GM18511 (cell line): ENCODE measurements at regions not wholly inside any gene's neighbourhood (a gene's known extent, or its start where the extent isn't known, plus 50 kb on each side); places are given as distances from the start of the nearest gene placed in this dataset.

ENCODE experiments used
- ATAC-seq: cut with Tn5 transposase; IDR thresholded peaks from one replicate; pipeline ENCODE4 v1.9.1; 2021; ENCODE audit warnings: mild to moderate bottlenecking, moderate library complexity; ENCODE audit not compliant: unreplicated experiment

- ATAC-seq = no peak
Measured at GRCh38 chr2:241924069-241924908, 54.8 kb downstream of the RTP5 start.

DNA sequence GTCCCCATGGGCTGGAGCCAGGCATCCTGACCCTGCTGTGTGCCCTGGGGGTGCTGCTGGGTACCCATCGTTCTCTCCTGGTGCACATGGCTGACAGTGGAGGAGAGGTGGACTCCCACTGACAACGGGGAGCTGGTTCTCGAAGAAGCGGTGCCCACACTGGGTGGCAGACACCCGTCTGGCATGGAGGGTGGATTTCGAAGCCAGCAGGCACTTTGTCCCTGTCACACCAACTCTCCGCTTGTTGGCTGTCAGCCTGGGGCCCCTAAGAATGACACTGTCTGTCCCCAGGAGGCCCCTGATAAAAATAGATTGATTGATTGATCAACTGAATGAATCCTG is 55.4 kb downstream of the RTP5 start:
- ATAC-seq = no peak

GRCh38 chr2:241925277-241925676 is 55.7 kb downstream of the RTP5 start:
- no peak for ATAC-seq

GRCh38 chr2:241925821-241926441 is 56.4 kb downstream of the RTP5 start:
- no peak for ATAC-seq

GRCh38 chr2:241926541-241927311 is 57.2 kb downstream of the RTP5 start:
- no peak for ATAC-seq

DNA sequence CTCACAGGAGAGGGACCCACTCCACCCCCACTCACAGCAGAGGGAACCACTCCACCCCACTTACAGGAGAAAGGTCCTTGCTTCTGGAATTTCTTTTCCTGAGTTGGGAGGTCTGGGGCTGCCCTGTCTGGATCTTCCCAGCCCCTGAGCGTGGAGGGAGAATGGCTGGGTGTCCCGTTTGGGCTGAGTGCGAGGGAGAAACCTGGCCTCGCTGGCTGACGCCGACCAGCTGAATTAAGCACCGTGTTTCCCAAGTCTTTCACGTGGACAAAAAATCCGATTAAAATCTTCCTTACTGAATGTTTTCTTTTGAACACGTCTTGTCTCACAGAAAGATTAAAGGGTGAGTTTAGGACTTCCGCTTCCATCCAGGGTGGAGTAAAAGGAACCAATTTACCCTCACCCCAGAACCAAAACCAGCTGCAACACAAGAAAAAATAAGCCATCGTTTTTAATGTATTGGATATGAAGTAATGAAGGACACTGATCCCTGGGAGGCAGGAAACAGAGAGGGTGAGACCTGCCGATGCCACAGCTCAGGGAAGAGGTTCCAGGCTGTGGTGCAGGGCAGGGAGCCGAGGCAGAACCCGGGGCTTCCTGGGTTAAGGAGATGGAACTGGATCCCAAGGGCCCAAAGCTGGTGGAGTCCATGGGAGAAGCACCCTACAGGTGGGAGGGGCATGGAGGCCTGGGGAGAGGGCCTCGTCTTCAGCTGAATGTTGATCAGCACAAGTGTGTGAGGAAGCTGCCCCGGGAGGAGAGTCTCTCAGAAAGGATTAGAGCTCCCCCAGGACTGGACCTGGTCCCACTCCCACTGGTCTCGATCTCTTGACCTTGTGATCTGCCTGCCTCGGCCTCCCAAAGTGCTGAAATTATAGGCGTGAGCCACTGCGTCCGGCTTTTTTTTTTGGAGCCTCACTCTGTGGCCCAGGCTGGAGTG is 60.3 kb downstream of the RTP5 start:
- ATAC-seq = no peak

DNA sequence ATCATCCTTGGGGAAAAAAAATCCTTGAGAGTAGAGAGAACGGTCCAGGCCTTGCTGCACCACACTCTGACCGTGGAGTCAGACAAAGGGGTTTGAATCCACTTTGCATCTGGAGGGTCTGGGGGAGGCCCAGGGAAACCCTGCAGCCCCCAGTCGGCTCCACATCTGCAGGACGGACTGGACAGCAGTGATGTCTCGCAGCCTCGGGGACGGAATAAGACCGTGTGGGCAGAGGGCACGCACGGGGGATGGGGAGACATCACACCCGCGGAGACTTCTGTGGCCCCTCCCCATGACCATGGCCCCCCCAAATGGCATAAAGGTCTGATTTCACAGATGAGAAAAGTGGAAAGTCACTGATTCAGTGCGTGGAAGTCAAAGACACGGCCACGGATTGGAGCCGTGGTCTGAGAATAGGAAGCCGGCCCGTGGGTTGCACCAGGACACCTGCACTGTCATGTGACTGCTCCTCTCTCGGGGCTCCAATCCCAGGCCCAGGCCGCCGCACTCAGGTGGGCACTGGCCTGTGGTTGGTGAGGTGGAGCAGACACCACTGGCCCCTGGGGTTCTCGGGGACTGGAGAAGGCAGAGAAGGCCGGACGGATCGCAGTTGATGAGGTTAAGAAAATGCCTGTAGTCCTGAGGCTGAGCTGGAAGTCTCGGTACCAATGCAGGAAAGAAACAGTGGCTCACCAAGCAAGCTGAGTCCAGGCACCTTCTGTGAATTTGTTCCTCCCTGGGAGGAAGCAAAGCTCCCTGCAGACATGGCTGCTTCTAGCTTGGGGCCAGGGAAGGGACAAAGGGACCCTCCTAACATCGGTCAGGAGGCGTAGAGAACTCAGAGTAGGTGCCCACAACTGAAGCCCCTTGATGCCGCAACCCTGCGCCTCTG is 61.8 kb downstream of the RTP5 start:
- ATAC-seq = no peak

GRCh38 chr2:241931976-241932898 is 62.7 kb downstream of the RTP5 start:
- ATAC-seq = no peak

DNA sequence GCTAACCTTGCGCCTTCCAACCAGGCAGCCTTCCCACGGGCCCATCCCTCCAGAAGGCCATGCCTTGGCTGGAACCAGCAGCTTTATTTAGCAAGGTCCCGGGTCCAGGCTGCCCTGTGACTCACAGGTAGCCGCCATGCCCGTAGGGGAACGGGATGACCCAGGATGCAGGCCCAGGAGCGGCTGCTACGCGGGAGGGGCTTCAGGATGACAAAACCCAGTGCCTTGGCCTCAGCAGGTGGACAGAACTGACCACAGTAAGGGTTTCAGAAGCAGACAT is 63.3 kb downstream of the RTP5 start:
- no peak for ATAC-seq

- no peak for ATAC-seq
Measured at GRCh38 chr2:241933179-241933911, 63.8 kb downstream of the RTP5 start.

DNA sequence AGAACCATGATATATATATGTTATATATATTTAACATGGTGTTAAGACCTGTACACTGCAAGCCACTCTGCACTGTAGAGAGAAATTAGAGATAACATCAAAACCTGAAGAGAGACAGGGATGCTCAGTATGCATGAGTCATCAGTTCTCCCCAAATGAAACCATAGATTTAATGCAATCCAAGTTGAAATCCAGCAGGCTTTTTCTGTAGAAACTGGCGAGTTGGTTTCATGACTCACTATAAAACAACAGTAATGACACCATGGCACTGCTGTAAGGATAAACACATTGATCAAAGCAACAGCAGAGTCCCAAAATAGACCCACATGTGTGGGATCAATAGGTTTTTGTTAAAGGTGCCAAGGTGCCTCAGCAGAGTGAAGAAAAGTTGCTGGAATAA is 65.8 kb downstream of the RTP5 start:
- ATAC-seq = no peak

GRCh38 chr2:241935774-241936173 is 66.2 kb downstream of the RTP5 start:
- ATAC-seq = no peak

DNA sequence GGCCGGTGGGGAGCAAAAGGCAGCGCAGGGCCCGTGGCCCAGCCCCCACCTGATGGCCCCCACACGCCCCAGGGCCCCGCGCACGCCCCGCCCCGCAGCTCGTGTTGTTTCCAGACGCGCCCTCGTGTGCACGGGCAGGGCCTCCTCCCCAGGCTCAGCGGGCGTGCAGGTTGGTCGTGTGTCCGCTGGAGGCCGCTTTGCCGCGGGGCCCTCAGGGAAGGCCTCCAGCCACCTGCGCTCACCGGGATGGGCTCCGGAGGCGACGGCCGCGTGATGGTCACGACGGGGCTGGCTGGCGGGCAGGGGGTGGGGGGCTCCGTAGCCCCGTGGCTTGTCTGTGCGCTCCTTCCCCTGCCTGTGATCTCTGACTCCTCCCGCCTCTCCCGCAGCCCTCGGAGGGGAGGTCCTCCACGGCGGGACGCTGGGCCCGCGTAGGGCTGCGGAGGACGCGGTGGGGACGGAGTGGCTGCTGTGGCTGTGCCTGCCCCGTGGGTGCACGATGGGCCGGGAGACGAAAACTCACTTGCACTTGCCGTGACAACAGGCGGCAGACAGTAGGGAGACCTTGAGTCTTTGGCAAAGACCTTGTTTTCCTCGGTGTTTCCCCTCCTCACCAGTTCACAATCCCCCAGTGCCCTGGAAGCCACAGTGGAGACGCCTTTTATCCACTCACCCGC is 67.1 kb downstream of the RTP5 start:
- no peak for ATAC-seq

DNA sequence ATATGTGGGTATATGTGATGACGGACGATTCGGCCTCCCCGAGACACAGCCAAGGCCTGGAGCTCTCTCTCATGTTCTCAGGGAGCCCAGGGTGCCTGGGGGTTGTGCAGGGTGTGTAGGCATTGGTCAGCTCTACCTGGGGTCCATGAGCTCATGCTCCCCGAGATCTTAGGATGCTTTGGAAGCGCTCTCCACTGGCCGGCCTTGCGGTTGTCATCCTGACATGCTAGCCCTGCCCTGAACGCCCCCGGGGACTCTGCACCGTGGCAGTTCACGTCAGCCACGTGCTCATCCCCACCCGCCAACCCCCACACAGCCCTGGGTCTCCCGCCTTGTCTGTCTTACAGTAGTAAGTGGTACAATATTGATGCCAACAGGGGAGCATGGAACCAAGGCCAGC is 67.8 kb downstream of the RTP5 start:
- no peak for ATAC-seq

DNA sequence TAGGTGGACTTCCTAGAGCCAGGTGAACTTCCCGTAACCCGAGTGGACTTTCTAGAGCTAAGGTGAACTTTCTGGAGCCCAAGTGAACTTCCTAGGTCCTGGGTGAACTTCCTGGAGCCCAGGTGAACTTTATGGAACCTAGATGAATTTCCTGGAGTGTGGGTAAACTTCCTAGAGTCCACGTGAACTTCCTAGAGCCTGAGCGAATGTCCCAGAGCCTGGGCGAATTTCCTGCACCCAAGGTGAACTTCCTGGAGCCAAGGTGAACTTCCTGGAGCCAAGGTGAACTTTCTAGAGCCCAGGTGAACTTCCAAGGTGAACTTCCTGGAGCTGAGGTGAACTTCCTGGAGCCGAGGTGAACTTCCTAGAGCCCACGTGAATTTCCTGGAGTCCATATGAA is 70.0 kb downstream of the RTP5 start:
- no peak for ATAC-seq

- ATAC-seq = no peak
Measured at GRCh38 chr2:241940329-241940728, 70.8 kb downstream of the RTP5 start.

DNA sequence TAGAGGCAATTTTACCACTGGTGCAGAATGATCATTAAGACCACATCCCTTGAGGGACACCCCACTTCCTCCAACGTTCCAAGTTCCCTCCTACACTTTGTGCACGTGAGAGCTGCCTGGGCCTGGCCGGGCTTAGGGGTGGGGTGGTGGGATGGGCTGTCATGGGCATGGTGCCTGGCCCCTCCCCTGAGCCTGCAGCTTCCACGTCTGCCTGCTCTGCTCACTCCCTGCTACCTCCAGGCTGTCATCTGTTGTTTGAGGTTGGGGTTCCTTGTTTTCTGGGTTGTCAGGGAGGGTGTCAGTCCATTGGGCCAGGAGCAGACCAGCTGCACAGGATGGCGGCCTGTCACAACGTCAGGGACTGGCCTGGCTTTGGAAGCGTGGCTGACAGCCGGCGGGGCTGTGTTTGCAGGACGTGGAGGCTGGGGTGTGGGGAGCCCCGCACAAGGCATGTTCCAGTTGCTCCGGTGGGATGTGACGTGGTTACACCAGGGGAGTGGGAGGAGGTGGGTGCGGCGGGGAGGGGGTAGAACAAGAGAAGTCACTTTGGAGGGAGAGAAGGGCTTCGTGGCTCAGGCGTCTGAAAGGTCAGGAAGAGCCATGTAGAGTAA is 72.3 kb downstream of the RTP5 start:
- no peak for ATAC-seq
